IPS-15b (cell line): ENCODE measurements at regions not wholly inside any gene's neighbourhood (a gene's known extent, or its start where the extent isn't known, plus 50 kb on each side); places are given as distances from the start of the nearest gene placed in this dataset.

Experiments used
- H3K27me3 ChIP-seq: one replicate; pipeline ENCODE4 v1.6.1; 2013; ENCODE audit warnings: low read length; ENCODE audit not compliant: control insufficient read depth, insufficient read depth
- H3K36me3 ChIP-seq: one replicate; pipeline ENCODE4 v1.6.1; 2013; ENCODE audit warnings: low read length; ENCODE audit not compliant: control insufficient read depth, insufficient read depth
- H3K4me1 ChIP-seq: one replicate; pipeline ENCODE4 v1.6.1; 2013; ENCODE audit warnings: mild to moderate bottlenecking, low read length; ENCODE audit not compliant: control insufficient read depth, insufficient read depth
- H3K4me3 ChIP-seq: one replicate; pipeline ENCODE4 v1.5.1; 2013; ENCODE audit warnings: low read depth, low read length
- H3K9ac ChIP-seq: one replicate; pipeline ENCODE4 v1.6.1; 2013; ENCODE audit warnings: low read depth, mild to moderate bottlenecking, low read length
- H3K9me3 ChIP-seq: one replicate; pipeline ENCODE4 v1.6.1; 2013; ENCODE audit warnings: mild to moderate bottlenecking, low read length; ENCODE audit not compliant: control insufficient read depth, insufficient read depth

DNA sequence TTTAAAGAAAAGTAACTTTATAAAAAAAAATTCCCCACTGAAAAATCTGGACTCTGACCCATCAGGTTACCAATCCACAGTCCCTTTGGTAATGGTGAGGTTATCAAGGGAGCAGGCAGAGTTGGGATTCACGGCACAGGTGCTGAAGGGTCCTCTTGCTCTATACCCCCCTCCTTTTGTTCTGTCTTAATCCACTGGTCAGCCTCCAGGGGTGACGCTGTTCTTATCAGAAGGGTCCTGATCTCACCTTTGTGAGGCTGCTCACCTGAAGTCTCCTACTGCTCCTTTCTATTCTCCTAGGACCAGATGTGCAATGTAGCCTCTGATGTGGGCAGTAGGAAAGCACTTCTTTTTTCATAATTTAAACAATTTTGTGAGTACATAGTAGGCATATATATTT, 80.6 kb upstream of the E2F8 start:
- Histone ChIP-seq H3K27me3 (no peaks in the 10 kb centered on the region), H3K4me1 (no peaks in the 10 kb centered on the region), H3K36me3 (no peaks in the 10 kb centered on the region), H3K4me3 (no peak overlapping the region), H3K9ac (no peak overlapping the region), H3K9me3 (no peaks in the 10 kb centered on the region)

DNA sequence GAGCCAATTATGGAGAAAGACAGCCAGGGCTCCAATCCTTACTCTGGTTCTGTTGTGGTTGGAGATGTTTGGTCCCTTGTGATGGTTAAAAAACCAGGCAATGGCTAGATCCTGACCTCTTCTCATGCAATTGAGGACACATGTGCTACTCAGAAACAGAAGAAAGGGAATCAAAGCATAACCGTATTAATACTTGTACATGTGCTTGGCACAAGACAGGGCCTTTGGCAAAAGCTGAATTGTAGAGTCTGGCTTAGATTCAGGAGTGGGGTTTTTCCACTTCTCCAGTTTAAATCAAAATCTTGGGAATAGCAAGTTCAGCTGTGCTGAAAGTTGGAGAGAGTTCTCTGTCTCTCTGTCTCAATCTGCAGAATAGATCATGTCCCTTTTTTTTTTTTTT, 80.1 kb upstream of the E2F8 start:
- Histone ChIP-seq H3K9me3 (no peaks in the 10 kb centered on the region), H3K4me1 (no peaks in the 10 kb centered on the region), H3K27me3 (no peaks in the 10 kb centered on the region), H3K9ac (no peak overlapping the region), H3K4me3 (no peak overlapping the region), H3K36me3 (no peaks in the 10 kb centered on the region)

DNA sequence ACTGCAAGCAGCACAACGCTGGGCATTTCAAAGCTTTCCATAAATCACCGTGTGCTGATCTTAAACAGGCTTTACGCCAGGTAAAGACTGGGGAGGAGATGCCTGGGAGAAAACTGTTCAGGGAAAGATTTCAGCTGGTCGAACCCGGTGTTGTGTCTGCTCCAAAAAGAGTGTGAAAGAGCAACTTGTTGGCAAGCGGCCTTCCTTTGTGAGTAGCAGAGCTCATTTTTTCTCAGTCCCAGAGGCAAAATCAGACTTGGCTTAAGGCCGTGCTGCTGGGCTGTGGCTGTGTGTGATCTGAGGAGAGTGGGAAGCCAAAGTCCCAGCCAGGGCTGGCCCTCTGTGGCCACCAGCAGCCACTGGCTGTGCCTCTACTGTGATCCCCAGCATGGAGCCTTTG, 75.7 kb upstream of the E2F8 start:
- H3K9me3 ChIP-seq = no peaks in the 10 kb centered on the region
- no peaks in the 10 kb centered on the region for H3K4me1 ChIP-seq
- no peaks in the 10 kb centered on the region for H3K36me3 ChIP-seq
- H3K27me3 ChIP-seq = no peaks in the 10 kb centered on the region
- no peak overlapping the region for H3K9ac ChIP-seq
- no peak overlapping the region for H3K4me3 ChIP-seq

DNA sequence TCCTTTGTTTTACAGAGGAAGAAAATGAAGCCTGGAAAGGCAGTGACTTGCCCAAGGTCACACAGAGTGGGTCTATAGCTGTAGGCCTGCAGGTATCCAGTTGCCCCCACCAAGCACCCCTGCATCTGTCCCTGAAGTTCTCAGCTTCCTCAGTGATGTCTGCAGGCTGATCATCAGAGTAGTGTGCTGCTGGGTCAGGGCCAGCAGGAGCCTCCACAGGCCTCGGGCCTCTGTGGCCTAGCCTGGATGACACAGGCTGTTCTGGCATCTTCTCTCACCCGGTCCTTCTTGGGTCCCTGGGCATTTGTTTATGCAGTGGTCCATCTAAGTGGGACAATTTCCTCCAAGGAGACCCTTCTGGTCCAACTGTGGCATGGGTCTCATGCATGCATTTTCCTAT, 74.8 kb upstream of the E2F8 start:
- Histone ChIP-seq H3K9ac (no peak overlapping the region), H3K4me1 (no peaks in the 10 kb centered on the region), H3K4me3 (no peak overlapping the region), H3K36me3 (no peaks in the 10 kb centered on the region), H3K9me3 (no peaks in the 10 kb centered on the region), H3K27me3 (no peaks in the 10 kb centered on the region)

DNA sequence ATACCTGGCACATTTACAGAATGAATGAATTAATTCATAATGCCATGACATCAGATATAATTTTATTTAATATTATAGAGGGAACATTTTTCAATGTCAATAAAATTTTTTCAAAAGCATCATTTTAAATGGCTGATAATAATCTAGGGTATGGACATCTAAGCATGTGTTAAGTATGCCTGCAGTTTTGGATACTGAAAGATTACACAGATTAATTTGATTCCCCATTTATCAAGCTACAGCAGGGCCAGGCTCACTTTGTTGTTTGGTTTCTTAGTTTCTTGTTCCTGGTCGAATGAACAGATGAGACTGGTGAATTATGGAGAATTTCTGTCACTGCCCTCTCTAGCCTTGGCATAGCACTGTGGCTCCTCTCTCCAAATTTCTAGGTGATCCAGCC, 72.4 kb upstream of the E2F8 start:
- H3K36me3 ChIP-seq = no peaks in the 10 kb centered on the region
- H3K9me3 ChIP-seq = no peaks in the 10 kb centered on the region
- no peaks in the 10 kb centered on the region for H3K27me3 ChIP-seq
- H3K4me1 ChIP-seq = no peaks in the 10 kb centered on the region
- H3K9ac ChIP-seq = no peak overlapping the region
- no peak overlapping the region for H3K4me3 ChIP-seq

DNA sequence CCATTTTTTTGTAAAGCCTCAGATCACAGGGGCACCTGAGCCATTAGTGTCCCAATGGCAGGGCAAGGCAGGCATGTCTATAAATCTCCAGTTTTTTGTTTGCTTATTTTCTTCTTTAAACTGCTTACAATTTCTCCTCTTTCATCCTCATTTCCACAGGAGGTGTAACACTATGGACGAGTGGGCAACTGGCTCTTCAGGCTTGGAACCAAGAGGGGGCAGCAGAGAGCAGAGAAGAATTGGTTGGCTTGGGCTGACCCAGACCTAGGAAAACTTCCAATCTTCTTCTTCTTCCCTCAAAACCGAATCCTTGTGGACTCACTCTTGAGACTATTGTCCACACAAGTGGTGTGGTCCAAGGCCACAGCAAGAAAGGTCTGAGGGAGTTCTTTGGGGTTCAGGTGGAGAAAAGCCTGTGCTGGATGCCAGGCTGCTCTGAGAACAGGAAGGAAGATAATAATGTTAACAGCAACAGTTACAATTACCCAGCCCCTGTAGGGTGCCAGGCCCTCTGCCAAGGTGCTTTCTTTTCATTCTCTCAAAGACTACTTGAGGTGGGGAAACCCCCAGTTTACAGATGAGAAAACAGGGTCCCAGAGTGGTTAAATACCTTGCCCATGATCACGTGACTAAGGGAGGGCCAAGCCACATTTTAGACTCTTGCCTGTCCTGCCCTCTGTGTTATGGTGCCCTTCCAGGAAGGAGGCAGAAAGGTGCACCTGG, 70.7 kb upstream of the E2F8 start:
- H3K9ac ChIP-seq = no peak overlapping the region
- H3K36me3 ChIP-seq = no peaks in the 10 kb centered on the region
- no peaks in the 10 kb centered on the region for H3K27me3 ChIP-seq
- H3K4me1 ChIP-seq = no peaks in the 10 kb centered on the region
- no peak overlapping the region for H3K4me3 ChIP-seq
- H3K9me3 ChIP-seq = no peaks in the 10 kb centered on the region

DNA sequence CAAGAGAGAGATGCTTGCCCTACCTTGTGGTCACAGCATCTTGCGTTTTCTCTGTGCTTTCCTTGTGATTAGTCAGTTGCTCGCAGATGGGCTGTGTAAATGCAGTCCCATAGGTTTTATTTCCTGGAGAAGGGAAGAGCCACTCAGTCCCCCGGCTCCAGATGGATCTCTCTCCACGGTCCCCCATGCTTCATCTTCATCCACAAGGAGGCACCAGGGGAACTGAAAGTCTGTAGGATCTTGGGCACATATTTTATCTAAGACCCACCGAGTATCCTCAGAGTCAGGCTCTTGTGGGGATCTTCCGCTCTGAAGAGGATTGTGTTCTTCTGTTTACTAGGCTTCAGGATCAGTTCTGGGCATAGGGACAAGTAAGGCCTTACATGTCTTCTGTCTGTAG, 66.8 kb upstream of the E2F8 start:
- Histone ChIP-seq H3K36me3 (no peaks in the 10 kb centered on the region), H3K4me3 (no peak overlapping the region), H3K4me1 (no peaks in the 10 kb centered on the region), H3K27me3 (no peaks in the 10 kb centered on the region), H3K9me3 (no peaks in the 10 kb centered on the region), H3K9ac (no peak overlapping the region)

DNA sequence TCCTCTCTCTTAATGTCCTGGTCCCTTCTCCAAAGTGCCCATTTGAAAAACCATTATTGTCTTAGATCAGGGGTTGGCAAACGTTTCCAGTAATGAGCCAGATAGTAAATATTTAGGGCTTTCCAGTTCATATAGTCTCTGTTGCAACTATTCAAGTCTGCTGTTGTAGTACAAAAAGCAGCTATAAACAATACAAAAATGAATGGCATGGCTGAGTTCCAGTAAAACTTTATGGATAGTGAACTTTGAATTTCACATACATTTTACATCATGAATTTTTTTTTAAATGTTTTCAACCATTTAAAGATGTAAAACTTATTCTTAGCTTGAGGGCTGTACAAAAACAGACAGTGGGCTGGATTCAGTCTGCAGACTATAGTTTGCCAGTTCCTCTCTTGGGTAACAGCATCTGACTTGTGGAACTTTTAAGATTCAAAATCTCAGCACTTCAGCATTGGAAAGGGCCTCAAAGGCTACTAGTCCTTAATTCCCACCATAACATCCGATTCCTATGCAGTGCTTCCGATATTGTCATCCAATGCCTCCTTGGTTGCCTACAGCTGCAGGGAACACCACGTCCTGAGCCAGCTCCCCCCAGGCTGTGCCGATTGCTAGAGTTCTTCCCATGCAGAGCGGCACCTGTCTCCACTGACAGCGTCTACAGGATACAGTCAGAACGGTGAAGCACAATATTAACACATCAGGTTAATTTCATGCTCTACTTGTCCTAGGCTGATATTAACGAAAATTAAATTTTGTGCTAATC, 65.6 kb upstream of the E2F8 start:
- Histone ChIP-seq H3K27me3 (no peaks in the 10 kb centered on the region), H3K9ac (no peak overlapping the region)

DNA sequence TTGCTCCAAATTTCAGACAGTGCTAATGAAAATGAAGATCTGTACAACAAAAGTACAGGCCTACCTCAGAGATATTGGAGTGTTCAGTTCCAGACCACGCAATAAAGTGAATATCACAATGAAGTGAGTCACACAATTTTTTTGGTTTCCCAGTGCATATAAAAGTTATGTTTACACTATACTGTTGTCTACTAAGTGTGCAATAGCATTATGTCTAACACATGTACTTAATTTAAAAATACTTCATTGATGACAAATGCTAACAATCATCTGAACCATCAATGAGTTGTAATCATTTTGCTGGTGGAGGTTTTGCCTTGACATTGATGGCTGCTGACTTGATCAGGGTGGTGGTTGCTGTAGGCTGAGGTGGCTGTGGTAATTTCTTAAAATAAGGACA, 60.6 kb upstream of the E2F8 start:
- H3K27me3 ChIP-seq = no peaks in the 10 kb centered on the region
- H3K9me3 ChIP-seq = no peaks in the 10 kb centered on the region
- no peaks in the 10 kb centered on the region for H3K36me3 ChIP-seq

More for the DNA sequence above, 65.6 kb upstream of the E2F8 start:
- H3K9me3 ChIP-seq = no peaks in the 10 kb centered on the region
- no peak overlapping the region for H3K4me3 ChIP-seq
- H3K4me1 ChIP-seq = no peaks in the 10 kb centered on the region
- no peaks in the 10 kb centered on the region for H3K36me3 ChIP-seq

DNA sequence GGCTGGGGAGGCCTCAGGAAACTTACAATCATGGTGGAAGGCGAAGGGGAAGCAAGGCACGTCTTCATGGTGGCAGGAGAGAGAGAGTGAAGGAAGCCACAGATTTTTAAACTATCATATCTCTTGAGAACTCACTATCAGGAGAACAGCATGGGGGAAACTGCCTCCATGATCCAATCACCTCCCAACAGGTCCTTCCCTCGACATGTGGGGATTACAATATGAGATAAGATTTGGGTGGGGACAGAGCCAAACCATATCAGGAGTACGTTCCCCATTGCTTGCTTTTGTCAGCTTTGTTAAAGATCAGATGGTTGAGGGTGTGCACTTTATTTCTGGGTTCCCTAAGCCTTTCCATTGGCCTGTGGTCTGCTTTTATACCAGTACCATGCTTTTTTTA, 53.7 kb upstream of the E2F8 start:
- H3K4me3 ChIP-seq = no peak overlapping the region
- H3K9ac ChIP-seq = no peak overlapping the region
- H3K4me1 ChIP-seq = no peaks in the 10 kb centered on the region
- H3K27me3 ChIP-seq = no peaks in the 10 kb centered on the region
- H3K36me3 ChIP-seq = no peaks in the 10 kb centered on the region
- H3K9me3 ChIP-seq = no peaks in the 10 kb centered on the region

More for the DNA sequence above, 60.6 kb upstream of the E2F8 start:
- H3K4me1 ChIP-seq = no peaks in the 10 kb centered on the region
- no peak overlapping the region for H3K4me3 ChIP-seq
- H3K9ac ChIP-seq = no peak overlapping the region

DNA sequence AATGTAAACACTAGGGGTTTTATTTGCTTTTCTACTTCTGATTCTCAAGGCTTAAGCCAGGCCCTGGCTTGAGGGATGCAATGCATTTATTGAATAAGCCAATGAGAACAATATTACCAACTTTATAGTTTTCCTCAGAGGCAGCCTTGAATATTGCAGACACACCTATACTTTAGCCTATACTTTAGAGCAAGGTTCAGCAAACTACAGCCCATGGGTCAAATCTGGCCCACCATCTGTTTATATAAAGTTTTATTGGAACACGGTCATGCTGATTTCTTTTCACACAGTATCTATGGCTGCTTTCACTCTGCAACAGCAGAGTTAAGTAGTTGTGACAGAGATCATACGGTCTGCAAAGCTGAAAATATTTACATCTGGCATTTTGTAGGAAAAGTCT, 50.3 kb upstream of the E2F8 start:
- H3K4me3 ChIP-seq = no peak overlapping the region
- no peaks in the 10 kb centered on the region for H3K4me1 ChIP-seq
- no peaks in the 10 kb centered on the region for H3K27me3 ChIP-seq
- no peaks in the 10 kb centered on the region for H3K9me3 ChIP-seq
- no peaks in the 10 kb centered on the region for H3K36me3 ChIP-seq
- no peak overlapping the region for H3K9ac ChIP-seq
